ENCODE measurements at regions not wholly inside any gene's neighbourhood (a gene's known extent, or its start where the extent isn't known, plus 50 kb on each side); places are given as distances from the start of the nearest gene placed in this dataset.
A peak's percentile ranks its signal among the peaks of the same experiment; 100 is the strongest.
"Not testable (repeated sequence)": the region's sequence is repeated elsewhere in the genome, so short reads cannot be mapped to it uniquely, and the experiment has no call there.

GRCh38 chr10:34058845-34059614 is 724.6 kb upstream of the NRP1 start:
- DNase-seq: no peak

DNA sequence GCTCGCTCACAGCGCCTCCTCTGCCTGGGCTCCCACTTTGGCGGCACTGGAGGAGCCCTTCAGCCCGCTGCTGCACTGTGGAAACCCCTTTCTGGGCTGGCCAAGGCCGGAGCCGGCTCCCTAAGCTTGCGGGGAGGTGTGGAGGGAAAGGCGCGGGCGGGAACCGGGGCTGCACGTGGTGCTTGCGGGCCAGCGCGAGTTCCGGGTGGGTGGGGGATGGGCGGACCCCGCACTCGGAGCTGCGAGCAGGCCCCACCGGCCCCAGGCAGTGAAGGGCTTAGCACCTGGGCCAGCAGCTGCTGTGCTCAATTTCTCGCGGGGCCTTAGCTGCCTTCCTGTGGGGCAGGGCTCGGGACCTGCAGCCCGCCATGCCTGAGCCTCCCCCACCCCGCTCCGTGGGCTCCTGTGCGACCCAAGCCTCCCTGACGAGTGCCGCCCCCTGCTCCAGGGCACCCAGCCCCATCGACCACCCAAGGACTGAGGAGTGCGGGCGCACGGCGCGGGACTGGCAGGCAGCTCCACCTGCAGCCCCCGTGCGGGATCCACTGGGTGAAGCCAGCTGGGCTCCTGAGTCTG is 721.0 kb upstream of the NRP1 start:
- not testable (repeated sequence) for DNase-seq

GRCh38 chr10:34049887-34050286 is 715.4 kb upstream of the NRP1 start:
- DNase-seq: no peak

DNA sequence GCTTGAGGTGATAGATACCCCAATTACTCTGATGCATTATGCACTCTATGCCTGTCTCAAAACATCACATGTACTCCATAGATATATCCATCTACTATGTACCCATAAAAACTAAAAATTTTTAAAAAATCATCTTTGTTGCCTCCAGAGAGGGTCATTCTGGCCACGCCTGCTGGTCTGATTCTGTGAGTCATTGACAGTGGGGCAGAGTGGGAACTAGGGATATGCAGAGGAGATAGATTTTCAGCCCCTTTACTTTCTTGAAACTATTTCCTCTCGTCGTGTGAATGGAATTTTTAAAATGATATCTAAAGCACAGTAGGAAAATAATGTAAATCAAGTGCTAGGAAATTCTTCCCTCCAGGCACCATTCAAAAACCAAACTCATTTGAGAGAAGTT is 715.0 kb upstream of the NRP1 start:
- no peak for DNase-seq

GRCh38 chr10:34047389-34047788 is 712.9 kb upstream of the NRP1 start:
- DNase-seq: no peak

DNA sequence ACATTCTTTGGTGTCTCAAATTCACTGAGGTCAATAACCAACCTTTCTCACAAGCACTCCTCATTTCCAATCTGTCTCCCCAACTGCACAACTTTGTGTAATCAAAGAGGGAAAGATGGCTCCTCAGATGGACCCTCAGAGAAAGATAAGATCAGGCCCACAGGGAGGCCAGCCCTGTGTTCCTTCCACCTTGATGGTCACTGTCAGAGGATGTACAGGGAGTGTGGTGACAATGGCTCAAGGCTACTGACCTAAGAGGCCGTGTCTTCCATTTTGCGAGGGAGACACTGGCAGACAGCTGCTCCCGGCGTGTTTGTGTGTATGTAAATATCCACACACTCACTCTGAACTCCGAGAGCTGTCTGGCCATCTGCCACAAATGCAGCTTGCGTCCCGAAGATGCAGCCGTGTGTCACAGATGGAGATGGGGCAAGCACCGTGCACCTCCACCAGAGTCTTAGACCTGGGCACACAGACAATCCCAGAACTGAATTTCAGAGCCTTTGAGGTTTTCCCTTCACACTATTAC is 712.1 kb upstream of the NRP1 start:
- DNase-seq: no peak

GRCh38 chr10:34045571-34046190 is 711.2 kb upstream of the NRP1 start:
- no peak for DNase-seq

- no peak for DNase-seq
These were observed 707.4 kb upstream of the NRP1 start for GRCh38 chr10:34041871-34042270.

- DNase-seq: peak; percentile 33
These were observed 703.0 kb upstream of the NRP1 start for GRCh38 chr10:34037499-34037898.

GRCh38 chr10:34035241-34035790 is 700.8 kb upstream of the NRP1 start:
- DNase-seq: not testable (repeated sequence)

DNA sequence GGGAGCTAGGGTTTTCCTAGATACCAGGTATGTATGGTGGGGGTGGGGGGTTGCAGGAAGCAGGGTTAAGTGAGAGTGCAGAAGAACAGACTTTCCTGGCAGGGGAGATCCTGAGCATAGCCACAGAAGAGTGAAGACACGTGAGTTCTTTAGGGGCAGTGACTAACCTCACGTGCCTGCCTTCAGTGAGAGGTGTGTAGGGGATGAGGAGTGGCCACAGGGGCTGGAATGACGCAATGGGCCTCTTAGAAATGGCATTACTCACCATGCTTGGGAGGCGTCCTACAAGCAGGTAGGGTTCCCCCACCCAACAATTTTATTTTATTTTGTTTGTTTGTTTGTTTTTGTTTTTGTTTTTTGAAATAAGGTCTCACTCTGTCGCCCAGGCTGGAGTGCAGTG is 698.6 kb upstream of the NRP1 start:
- no peak for DNase-seq

DNA sequence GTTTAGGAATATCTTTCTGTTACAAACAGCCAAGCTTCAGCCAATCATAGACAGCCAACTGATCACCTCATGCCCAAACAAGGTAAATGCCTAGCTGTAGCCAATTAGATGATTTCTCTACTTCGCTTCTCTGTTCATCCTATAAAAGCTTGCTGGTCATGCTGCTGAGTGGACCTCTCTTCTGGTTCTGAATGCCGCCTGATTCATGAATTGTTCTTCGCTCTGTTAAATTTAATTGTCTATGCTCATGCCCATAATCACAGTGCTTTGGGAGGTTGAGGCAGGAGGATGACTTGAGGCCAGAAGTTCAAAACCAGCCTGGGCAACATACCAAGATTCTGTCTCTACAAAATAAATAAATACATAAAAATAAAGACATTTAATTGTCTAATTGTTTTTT is 698.1 kb upstream of the NRP1 start:
- no peak for DNase-seq

DNA sequence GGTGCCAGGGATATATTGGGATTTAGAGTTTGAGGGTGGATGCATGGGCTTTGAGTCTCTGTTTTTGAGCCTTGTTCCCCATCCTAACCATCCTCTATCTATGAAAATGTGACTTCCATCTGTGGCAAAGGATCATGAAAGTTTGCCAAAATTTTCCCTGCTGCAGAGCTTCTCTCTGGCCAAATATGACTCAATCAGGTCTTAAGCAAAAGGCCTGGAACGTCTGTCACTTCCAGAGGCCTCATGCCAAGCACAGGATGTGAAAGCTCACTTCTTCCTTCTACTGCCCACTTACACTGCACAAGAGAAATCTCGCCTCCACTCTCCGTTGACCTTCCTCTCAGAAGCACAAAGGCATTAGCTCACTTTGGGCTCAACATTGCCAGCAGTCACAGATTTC is 696.9 kb upstream of the NRP1 start:
- peak; percentile 51 for DNase-seq

DNA sequence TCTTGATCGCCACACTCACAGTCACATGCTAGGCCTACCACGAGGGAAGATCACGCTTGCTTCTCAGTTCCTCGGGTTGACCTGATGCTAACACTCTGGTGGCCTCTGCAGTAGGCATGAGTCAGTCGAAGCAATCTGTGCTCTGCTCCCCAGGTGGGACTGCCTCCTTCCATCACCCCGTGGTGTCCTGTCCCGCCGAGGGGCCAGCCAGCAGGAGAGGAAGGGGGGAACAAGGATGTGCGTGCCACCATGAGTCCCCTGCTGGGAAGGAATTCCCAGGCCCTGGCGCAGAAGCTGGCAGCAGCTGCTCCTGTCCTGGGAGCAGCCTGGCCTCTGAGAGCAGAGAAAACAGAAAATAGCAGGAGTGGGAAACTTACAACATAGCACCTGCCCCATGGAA is 695.0 kb upstream of the NRP1 start:
- no peak for DNase-seq

- DNase-seq: no peak
These were observed 694.5 kb upstream of the NRP1 start for GRCh38 chr10:34028936-34029335.

GRCh38 chr10:34024693-34025425 is 690.4 kb upstream of the NRP1 start:
- DNase-seq: peak; percentile 28

DNA sequence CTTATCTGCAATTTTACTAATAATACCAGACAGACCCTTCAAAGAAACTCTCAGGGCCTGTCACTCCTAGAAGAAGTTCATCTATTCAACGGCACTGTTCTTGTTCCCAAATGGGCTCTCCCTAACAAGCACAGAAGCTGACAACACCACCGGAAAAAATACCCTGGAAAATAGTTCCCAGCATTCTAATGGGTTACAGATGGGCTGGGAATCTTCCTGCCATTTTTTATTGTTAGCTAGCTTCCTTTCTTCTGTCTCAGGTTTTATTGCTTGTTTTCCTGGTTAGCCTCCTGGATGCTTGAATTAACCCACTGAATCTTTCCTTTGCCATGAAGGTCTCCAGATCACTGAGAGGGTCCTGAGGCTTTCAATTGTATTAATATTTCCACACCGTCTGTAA is 689.8 kb upstream of the NRP1 start:
- DNase-seq: no peak

DNA sequence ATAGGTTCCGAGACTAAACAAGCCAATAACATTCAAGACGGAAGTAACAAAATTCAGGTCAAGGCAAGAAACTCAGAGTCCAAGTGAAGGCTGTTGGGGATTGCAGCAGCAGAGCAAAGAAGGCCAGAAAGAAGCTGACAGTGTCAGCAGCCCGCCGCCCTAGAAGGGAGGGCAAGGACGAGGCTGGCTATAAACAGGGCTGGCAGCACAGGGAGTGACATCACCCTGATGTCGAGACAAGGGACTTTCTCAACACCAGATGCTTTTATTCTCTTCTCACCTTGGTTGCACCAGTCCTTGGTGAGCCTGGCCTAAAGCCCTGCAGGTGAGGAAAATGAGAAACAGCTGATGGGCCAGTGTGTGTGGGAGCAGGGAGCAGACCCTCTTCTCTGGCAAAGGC is 687.7 kb upstream of the NRP1 start:
- no peak for DNase-seq

- no peak for DNase-seq
These were observed 684.3 kb upstream of the NRP1 start for GRCh38 chr10:34018784-34019183.

DNA sequence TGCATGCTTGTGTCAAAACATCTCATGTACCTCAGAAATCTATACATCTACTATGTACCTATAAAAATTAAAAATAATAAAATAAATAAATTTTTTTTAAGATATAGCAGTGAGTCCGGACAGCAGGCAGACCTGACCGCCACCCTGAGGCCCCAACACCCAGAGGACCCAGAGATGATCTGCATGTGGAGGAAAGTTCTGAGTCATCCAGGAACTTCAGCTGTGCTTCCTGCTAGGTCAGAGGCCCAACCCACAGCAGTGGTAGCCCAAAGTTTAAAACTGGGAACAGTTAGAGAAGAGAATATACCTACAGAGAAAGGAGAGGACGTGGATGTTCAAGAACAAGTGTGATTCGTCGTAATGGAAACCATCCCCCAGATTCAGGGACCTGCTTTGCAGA is 683.7 kb upstream of the NRP1 start:
- no peak for DNase-seq

- no peak for DNase-seq
These were observed 682.8 kb upstream of the NRP1 start for GRCh38 chr10:34017281-34017680.

GRCh38 chr10:34016576-34016975 is 682.1 kb upstream of the NRP1 start:
- no peak for DNase-seq

DNA sequence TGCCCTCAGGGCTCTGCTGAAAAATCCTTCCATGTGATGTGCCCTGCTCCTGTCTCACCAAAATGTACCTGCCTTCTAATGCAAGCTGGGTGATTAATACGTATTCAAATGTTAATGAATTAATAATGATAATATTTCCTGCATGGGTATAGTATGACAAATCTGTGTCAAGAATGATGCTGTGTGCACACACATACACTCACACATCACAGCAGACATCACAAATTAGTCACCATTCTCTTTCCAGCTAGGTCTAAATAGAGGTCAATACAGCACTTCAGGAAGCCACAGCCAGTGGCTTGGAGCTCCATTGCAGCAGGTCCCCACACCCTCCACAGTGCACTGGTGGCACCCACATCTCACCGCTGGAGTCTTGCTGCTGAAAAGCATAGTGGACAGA is 681.2 kb upstream of the NRP1 start:
- DNase-seq: no peak
